CD4-positive, alpha-beta T cell (primary cell): ENCODE measurements at regions not wholly inside any gene's neighbourhood (a gene's known extent, or its start where the extent isn't known, plus 50 kb on each side); places are given as distances from the start of the nearest gene placed in this dataset.
A peak's percentile ranks its signal among the peaks of the same experiment; 100 is the strongest.

Source experiments
- ATAC-seq: fragments of 200-7000 bp; cut with Tn5 transposase; one replicate; pipeline ENCODE4 v1.10.0; 2022; ENCODE audit warnings: mild to moderate bottlenecking; ENCODE audit not compliant: poor library complexity
- CTCF ChIA-PET: fragments of 350-600 bp; sonication (Branson Sonifier 250); formaldehyde crosslinking; loops from one replicate; lab custom pipeline; 2021; ENCODE audit warnings: antibody characterized with exemption, inconsistent platforms; lab: Charles Lee
- POLR2A ChIA-PET: fragments of 350-600 bp; sonication (Branson Sonifier 250); formaldehyde crosslinking; loops from one replicate; lab custom pipeline; 2021; ENCODE audit warnings: antibody characterized with exemption, inconsistent platforms; lab: Charles Lee
- DNase-seq, 14 experiments: peaks; one replicate each; pipeline ENCODE4 v3.0.0-alpha.2; 2013 to 2020; ENCODE audit warnings: mixed read lengths in 2 of 14
- H3K27ac ChIP-seq, 2 donors: one replicate each; pipeline versions ENCODE4 v1.5.1 to v1.7.0; 2013; ENCODE audit warnings: low read length in 2 of 2, low read depth in 1 of 2, mild to moderate bottlenecking in 1 of 2
- H3K27me3 ChIP-seq, 2 experiments: 1 replicate in 1 of 2; 2 replicates in 1 of 2; pipeline versions ENCODE4 v1.6.1 to v1.7.0; 2013; ENCODE audit warnings: low read length in 2 of 2, control low read depth in 1 of 2, mild to moderate bottlenecking in 1 of 2, moderate library complexity in 1 of 2; ENCODE audit not compliant: insufficient read depth in 2 of 2, control insufficient read depth in 1 of 2
- H3K36me3 ChIP-seq: one replicate; pipeline ENCODE4 v1.6.1; 2013; ENCODE audit warnings: low read length, control low read depth; ENCODE audit not compliant: insufficient read depth
- H3K4me1 ChIP-seq: one replicate; pipeline ENCODE4 v1.6.1; 2013; ENCODE audit warnings: low read length, control low read depth; ENCODE audit not compliant: insufficient read depth
- H3K4me3 ChIP-seq: one replicate; pipeline ENCODE4 v1.5.1; 2013; ENCODE audit warnings: mild to moderate bottlenecking, low read length, moderate library complexity
- H3K9me3 ChIP-seq, 2 experiments: 1 replicate in 1 of 2; 2 replicates in 1 of 2; pipeline versions ENCODE4 v1.6.1 to v1.7.0; 2013; ENCODE audit warnings: low read length in 2 of 2, mild to moderate bottlenecking in 2 of 2, control low read depth in 1 of 2, moderate library complexity in 1 of 2; ENCODE audit not compliant: control insufficient read depth in 1 of 2, insufficient read depth in 1 of 2
- H3K27ac Mint-ChIP-seq: one replicate; pipeline ENCODE4 v1.8.0; 2020; ENCODE audit warnings: mixed read lengths
- H3K27me3 Mint-ChIP-seq: one replicate; pipeline ENCODE4 v1.8.0; 2021; ENCODE audit warnings: mixed read lengths
- H3K36me3 Mint-ChIP-seq: one replicate; pipeline ENCODE4 v1.8.0; 2021; ENCODE audit warnings: low read depth, mixed read lengths
- H3K4me1 Mint-ChIP-seq: one replicate; pipeline ENCODE4 v1.8.0; 2021; ENCODE audit warnings: low read depth, mixed read lengths
- H3K4me3 Mint-ChIP-seq: one replicate; pipeline ENCODE4 v1.8.0; 2020; ENCODE audit warnings: mild to moderate bottlenecking, mixed read lengths
- H3K9me3 Mint-ChIP-seq: one replicate; pipeline ENCODE4 v1.8.0; 2020; ENCODE audit warnings: mixed read lengths
- intact Hi-C, 2 experiments: fragments of 100-400 bp; cut with DNase I in 1 of 2; cut with micrococcal nuclease in 1 of 2; formaldehyde crosslinking; loops; one replicate each; pipeline versions ENCODE4 v1.15.1 to v1.9.0; 2023 to 2025; cut with DNase I, micrococcal nuclease
- TF ChIP-seq, protein P1 (sequence below): fragments of 200-600 bp; IDR thresholded peaks from one replicate; pipeline ENCODE4 v1.8.0; 2022; ENCODE audit warnings: antibody characterized with exemption, mild to moderate bottlenecking

DNA sequence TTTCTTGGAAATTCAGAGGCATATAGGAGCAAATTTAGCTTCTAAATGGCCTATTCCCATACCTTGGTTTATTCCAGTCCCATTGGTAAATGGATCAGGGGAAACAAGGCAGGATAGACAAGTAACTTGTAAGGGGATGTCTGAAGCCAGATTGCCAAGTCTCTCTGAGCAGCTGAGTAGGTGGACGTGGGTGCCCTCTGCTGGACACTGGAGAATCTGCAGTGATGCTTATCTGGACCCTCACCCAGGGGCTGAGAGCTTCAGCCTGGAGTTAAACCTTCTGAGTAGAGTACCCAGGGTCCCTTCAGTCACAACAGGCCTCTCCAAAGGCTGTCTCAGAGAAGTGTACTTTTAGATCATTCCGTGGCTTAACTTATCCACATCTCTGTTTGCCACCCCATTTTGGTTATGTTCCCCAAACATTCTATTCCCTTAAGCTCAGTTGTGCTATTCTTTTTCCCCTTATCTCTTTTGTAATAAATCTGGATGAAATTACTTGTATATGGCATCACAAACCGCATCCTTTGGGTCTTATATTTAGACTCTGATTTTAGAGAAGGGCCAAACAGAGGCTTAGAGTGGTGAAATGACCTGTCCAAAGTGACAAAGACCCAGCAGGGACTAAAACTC is 218.3 kb upstream of the GLRA1 start:
- DNase-seq (peak; percentile 41 to 79 (median 62)), ATAC-seq (peak; percentile 56)
- Histone ChIP-seq H3K36me3 (no peaks in the 10 kb centered on the region), H3K27ac (no peak overlapping the region), H3K4me3 (no peak overlapping the region), H3K9me3 (no peaks in the 10 kb centered on the region), H3K27me3 (no peaks in the 10 kb centered on the region), H3K4me1 (no peaks in the 10 kb centered on the region)
- TF ChIP-seq, protein P1, sequence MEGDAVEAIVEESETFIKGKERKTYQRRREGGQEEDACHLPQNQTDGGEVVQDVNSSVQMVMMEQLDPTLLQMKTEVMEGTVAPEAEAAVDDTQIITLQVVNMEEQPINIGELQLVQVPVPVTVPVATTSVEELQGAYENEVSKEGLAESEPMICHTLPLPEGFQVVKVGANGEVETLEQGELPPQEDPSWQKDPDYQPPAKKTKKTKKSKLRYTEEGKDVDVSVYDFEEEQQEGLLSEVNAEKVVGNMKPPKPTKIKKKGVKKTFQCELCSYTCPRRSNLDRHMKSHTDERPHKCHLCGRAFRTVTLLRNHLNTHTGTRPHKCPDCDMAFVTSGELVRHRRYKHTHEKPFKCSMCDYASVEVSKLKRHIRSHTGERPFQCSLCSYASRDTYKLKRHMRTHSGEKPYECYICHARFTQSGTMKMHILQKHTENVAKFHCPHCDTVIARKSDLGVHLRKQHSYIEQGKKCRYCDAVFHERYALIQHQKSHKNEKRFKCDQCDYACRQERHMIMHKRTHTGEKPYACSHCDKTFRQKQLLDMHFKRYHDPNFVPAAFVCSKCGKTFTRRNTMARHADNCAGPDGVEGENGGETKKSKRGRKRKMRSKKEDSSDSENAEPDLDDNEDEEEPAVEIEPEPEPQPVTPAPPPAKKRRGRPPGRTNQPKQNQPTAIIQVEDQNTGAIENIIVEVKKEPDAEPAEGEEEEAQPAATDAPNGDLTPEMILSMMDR = peak; percentile 81
- H3K9me3 Mint-ChIP-seq = no peaks in the 10 kb centered on the region
- intact Hi-C loops = loop anchor here (1.0 to 2.0 kb wide), 3 partner anchors 318 to 484 kb away; no protein-coding TSS in a partner anchor
- POLR2A ChIA-PET = interaction anchor here (0.6 to 1.3 kb wide), 6 partner anchors 18 to 401 kb away, joined by 3 to 5 read pairs (median 3); no protein-coding TSS in a partner anchor
- no peaks in the 10 kb centered on the region for H3K27me3 Mint-ChIP-seq
- no peak overlapping the region for H3K27ac Mint-ChIP-seq
- H3K4me1 Mint-ChIP-seq = no peaks in the 10 kb centered on the region
- CTCF ChIA-PET = interaction anchor here (0.9 to 4.9 kb wide), 10 partner anchors 8 to 491 kb away, joined by 3 to 45 read pairs (median 3); no protein-coding TSS in a partner anchor
- H3K4me3 Mint-ChIP-seq = no peak overlapping the region
- H3K36me3 Mint-ChIP-seq = no peaks in the 10 kb centered on the region

DNA sequence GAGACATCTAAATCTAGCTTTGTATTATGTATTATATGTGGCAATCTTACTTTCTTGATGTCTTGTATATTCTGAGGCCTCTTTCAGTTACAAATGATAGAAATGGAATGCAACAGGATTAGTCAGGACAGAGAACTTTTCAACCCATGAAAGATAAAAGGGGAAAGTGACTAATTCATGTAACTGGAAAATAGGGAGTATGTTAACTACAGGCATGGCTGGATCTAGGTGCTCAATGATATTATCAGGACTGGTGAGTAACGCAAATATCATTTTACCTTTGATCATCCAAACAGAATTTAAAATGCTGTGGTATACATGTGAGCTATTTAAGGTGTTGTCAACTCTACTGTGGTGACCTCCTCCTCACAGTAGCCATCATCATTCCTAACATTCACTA is 215.7 kb upstream of the GLRA1 start:
- H3K4me1 ChIP-seq = no peaks in the 10 kb centered on the region
- Mint-ChIP-seq H3K36me3 (no peaks in the 10 kb centered on the region), H3K9me3 (no peaks in the 10 kb centered on the region), H3K27ac (no peak overlapping the region), H3K4me3 (no peak overlapping the region), H3K27me3 (no peaks in the 10 kb centered on the region), H3K4me1 (no peaks in the 10 kb centered on the region)
- H3K27me3 ChIP-seq = no peaks in the 10 kb centered on the region
- ChIA-PET POLR2A (interaction anchor here (1.1 kb wide), 1 partner anchor 310 kb away, joined by 3 read pairs; no protein-coding TSS in a partner anchor), CTCF (interaction anchor here (1.3 kb wide), 1 partner anchor 315 kb away, joined by 4 read pairs; no protein-coding TSS in a partner anchor)
- intact Hi-C loops = no loop called here
- no peaks in the 10 kb centered on the region for H3K9me3 ChIP-seq
- DNase-seq (no peak), ATAC-seq (no peak)
- TF ChIP-seq, protein P1 = no peak
- no peak overlapping the region for H3K27ac ChIP-seq
- no peaks in the 10 kb centered on the region for H3K36me3 ChIP-seq
- no peak overlapping the region for H3K4me3 ChIP-seq

DNA sequence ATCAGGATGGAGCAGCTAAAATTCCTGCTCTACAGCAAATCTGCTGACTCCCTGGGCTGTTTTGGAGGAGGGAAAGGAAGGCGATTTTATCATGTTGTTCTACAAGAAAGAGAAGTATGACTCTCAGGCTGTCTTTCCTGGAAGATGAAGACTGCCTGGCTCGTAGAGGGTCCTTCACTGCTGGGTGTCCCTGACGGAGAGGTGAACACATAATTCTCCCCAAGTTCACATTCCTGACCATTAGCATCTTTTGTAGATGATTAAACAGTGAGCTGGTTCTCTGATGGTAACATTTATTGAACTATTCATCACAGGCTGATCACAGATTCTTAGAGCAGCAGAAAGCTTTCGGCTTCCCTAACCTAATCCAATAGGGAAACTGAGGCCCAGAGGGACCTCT is 212.4 kb upstream of the GLRA1 start:
- TF ChIP-seq, protein P1 = no peak
- no peaks in the 10 kb centered on the region for H3K9me3 ChIP-seq
- no peaks in the 10 kb centered on the region for H3K4me1 ChIP-seq
- ATAC-seq (no peak), DNase-seq (no peak)
- Mint-ChIP-seq H3K27me3 (no peaks in the 10 kb centered on the region), H3K27ac (no peak overlapping the region), H3K4me1 (no peaks in the 10 kb centered on the region), H3K4me3 (no peak overlapping the region), H3K36me3 (no peaks in the 10 kb centered on the region), H3K9me3 (no peaks in the 10 kb centered on the region)
- H3K36me3 ChIP-seq = no peaks in the 10 kb centered on the region
- H3K4me3 ChIP-seq = no peak overlapping the region
- H3K27me3 ChIP-seq = no peaks in the 10 kb centered on the region
- POLR2A ChIA-PET = no interaction called here
- H3K27ac ChIP-seq = no peak overlapping the region
- intact Hi-C loops = no loop called here
- CTCF ChIA-PET = no interaction called here
